ENCODE measurements at regions not wholly inside any gene's neighbourhood (a gene's known extent, or its start where the extent isn't known, plus 50 kb on each side); places are given as distances from the start of the nearest gene placed in this dataset.

DNA sequence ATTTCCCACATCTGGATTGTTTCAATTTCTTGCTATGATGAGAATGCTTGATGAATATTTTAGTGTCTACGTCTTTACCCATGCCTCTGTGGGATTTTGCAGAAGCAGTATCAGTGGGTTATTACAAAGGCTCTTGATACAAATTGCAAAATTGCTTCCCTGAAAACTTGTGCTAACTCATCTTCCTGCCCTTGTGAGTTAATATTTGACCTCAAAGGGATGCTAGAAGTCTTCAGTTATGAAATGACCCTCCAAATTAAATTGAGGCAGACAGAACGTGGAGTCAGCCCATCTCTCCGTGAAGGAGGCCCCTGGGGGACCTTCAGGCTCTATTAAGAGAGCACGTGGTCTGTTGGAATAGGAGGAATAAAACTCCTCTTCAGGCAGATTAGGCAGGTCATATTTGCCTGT is 239.2 kb upstream of the HS6ST1 start:
- TF ChIP-seq, protein P1, sequence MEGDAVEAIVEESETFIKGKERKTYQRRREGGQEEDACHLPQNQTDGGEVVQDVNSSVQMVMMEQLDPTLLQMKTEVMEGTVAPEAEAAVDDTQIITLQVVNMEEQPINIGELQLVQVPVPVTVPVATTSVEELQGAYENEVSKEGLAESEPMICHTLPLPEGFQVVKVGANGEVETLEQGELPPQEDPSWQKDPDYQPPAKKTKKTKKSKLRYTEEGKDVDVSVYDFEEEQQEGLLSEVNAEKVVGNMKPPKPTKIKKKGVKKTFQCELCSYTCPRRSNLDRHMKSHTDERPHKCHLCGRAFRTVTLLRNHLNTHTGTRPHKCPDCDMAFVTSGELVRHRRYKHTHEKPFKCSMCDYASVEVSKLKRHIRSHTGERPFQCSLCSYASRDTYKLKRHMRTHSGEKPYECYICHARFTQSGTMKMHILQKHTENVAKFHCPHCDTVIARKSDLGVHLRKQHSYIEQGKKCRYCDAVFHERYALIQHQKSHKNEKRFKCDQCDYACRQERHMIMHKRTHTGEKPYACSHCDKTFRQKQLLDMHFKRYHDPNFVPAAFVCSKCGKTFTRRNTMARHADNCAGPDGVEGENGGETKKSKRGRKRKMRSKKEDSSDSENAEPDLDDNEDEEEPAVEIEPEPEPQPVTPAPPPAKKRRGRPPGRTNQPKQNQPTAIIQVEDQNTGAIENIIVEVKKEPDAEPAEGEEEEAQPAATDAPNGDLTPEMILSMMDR (IDR thresholded peaks at IDR 0.05; ENCODE audit: low read depth, low read length), result no peak
- no peak for TF ChIP-seq EZH2phosphoT487 (IDR thresholded peaks at IDR 0.05; ENCODE audit: low read depth)
